ENCODE measurements at regions not wholly inside any gene's neighbourhood (a gene's known extent, or its start where the extent isn't known, plus 50 kb on each side); places are given as distances from the start of the nearest gene placed in this dataset.

- H3K9me2 ChIP-seq (replicated peaks; ENCODE audit: low read depth, low read length): no peaks in the 10 kb centered on the region
- H3K9ac ChIP-seq (ENCODE audit: low read depth, low read length, poor library complexity, severe bottlenecking): no peak overlapping the region
- no peaks in the 10 kb centered on the region for H3F3A ChIP-seq (ENCODE audit: low read depth)
- no peaks in the 10 kb centered on the region for H4K20me1 ChIP-seq (ENCODE audit: insufficient read depth, low read length, poor library complexity, severe bottlenecking)
- H3K4me3 ChIP-seq (ENCODE audit: low read length, poor library complexity, severe bottlenecking): no peak overlapping the region
- no peaks in the 10 kb centered on the region for H3K79me2 ChIP-seq (ENCODE audit: insufficient read depth, low read length)
- TF ChIP-seq EZH2phosphoT487 (IDR thresholded peaks at IDR 0.05; ENCODE audit: borderline replicate concordance): no peak
- peak; percentile 17; the same call in 1 of the 2 replicates for TF ChIP-seq CTCF (conservative IDR thresholded peaks at IDR 0.05; ENCODE audit: low read length)
- H3K4me1 ChIP-seq (ENCODE audit: insufficient read depth, low read length, poor library complexity, severe bottlenecking): no peaks in the 10 kb centered on the region
- no peaks in the 10 kb centered on the region; the same call in 1 of the 2 replicates for H3K9me3 ChIP-seq (ENCODE audit: insufficient read depth, low read depth, low read length)
- no peaks in the 10 kb centered on the region for H3K27me3 ChIP-seq (ENCODE audit: insufficient read depth, low read length, poor library complexity, severe bottlenecking)
- H3K4me2 ChIP-seq (ENCODE audit: low read depth, low read length, poor library complexity, severe bottlenecking): no peak overlapping the region
- no peaks in the 10 kb centered on the region for H3K36me3 ChIP-seq (ENCODE audit: insufficient read depth, low read length)
- no peak overlapping the region for H2AFZ ChIP-seq (ENCODE audit: low read length)
Measured at GRCh38 chr19:33982706-33983105, 186.0 kb downstream of the KCTD15 start.

- H3K27me3 ChIP-seq (ENCODE audit: insufficient read depth, low read length, poor library complexity, severe bottlenecking): no peaks in the 10 kb centered on the region
- H3K9me3 ChIP-seq (ENCODE audit: insufficient read depth, low read depth, low read length): peaks cover 3% of the 10 kb centered on the region; the same call in 1 of the 2 replicates
- H3F3A ChIP-seq (ENCODE audit: low read depth): no peaks in the 10 kb centered on the region
- H3K4me1 ChIP-seq (ENCODE audit: insufficient read depth, low read length, poor library complexity, severe bottlenecking): no peaks in the 10 kb centered on the region
- TF ChIP-seq EZH2phosphoT487 (IDR thresholded peaks at IDR 0.05; ENCODE audit: borderline replicate concordance) (no peak), CTCF (conservative IDR thresholded peaks at IDR 0.05; ENCODE audit: low read length) (no peak)
- no peaks in the 10 kb centered on the region for H4K20me1 ChIP-seq (ENCODE audit: insufficient read depth, low read length, poor library complexity, severe bottlenecking)
- H3K36me3 ChIP-seq (ENCODE audit: insufficient read depth, low read length): no peaks in the 10 kb centered on the region
- no peak overlapping the region for H3K4me2 ChIP-seq (ENCODE audit: low read depth, low read length, poor library complexity, severe bottlenecking)
- H3K9ac ChIP-seq (ENCODE audit: low read depth, low read length, poor library complexity, severe bottlenecking): no peak overlapping the region
- H3K79me2 ChIP-seq (ENCODE audit: insufficient read depth, low read length): no peaks in the 10 kb centered on the region
- H3K4me3 ChIP-seq (ENCODE audit: low read length, poor library complexity, severe bottlenecking): no peak overlapping the region
- H2AFZ ChIP-seq (ENCODE audit: low read length): no peak overlapping the region
- no peaks in the 10 kb centered on the region for H3K9me2 ChIP-seq (replicated peaks; ENCODE audit: low read depth, low read length)
Measured at GRCh38 chr19:33988601-33989000, 183.7 kb upstream of the LSM14A start.

- no peaks in the 10 kb centered on the region for H3K79me2 ChIP-seq (ENCODE audit: insufficient read depth, low read length)
- H3K27me3 ChIP-seq (ENCODE audit: insufficient read depth, low read length, poor library complexity, severe bottlenecking): no peaks in the 10 kb centered on the region
- H3K4me1 ChIP-seq (ENCODE audit: insufficient read depth, low read length, poor library complexity, severe bottlenecking): no peaks in the 10 kb centered on the region
- no peaks in the 10 kb centered on the region for H4K20me1 ChIP-seq (ENCODE audit: insufficient read depth, low read length, poor library complexity, severe bottlenecking)
- no peaks in the 10 kb centered on the region for H3K9me3 ChIP-seq (ENCODE audit: insufficient read depth, low read depth, low read length)
- no peaks in the 10 kb centered on the region for H3K9me2 ChIP-seq (replicated peaks; ENCODE audit: low read depth, low read length)
- H2AFZ ChIP-seq (ENCODE audit: low read length): no peak overlapping the region
- no peaks in the 10 kb centered on the region for H3K36me3 ChIP-seq (ENCODE audit: insufficient read depth, low read length)
- no peak overlapping the region for H3K4me3 ChIP-seq (ENCODE audit: low read length, poor library complexity, severe bottlenecking)
- H3F3A ChIP-seq (ENCODE audit: low read depth): no peaks in the 10 kb centered on the region
- TF ChIP-seq EZH2phosphoT487 (IDR thresholded peaks at IDR 0.05; ENCODE audit: borderline replicate concordance) (no peak), CTCF (conservative IDR thresholded peaks at IDR 0.05; ENCODE audit: low read length) (peak; percentile 45)
- H3K9ac ChIP-seq (ENCODE audit: low read depth, low read length, poor library complexity, severe bottlenecking): no peak overlapping the region
- H3K4me2 ChIP-seq (ENCODE audit: low read depth, low read length, poor library complexity, severe bottlenecking): no peak overlapping the region
Measured at GRCh38 chr19:33997690-33998089, 174.6 kb upstream of the LSM14A start.
